ENCODE measurements at regions not wholly inside any gene's neighbourhood (a gene's known extent, or its start where the extent isn't known, plus 50 kb on each side); places are given as distances from the start of the nearest gene placed in this dataset.
"Not testable (repeated sequence)": the region's sequence is repeated elsewhere in the genome, so short reads cannot be mapped to it uniquely, and the experiment has no call there.

DNA sequence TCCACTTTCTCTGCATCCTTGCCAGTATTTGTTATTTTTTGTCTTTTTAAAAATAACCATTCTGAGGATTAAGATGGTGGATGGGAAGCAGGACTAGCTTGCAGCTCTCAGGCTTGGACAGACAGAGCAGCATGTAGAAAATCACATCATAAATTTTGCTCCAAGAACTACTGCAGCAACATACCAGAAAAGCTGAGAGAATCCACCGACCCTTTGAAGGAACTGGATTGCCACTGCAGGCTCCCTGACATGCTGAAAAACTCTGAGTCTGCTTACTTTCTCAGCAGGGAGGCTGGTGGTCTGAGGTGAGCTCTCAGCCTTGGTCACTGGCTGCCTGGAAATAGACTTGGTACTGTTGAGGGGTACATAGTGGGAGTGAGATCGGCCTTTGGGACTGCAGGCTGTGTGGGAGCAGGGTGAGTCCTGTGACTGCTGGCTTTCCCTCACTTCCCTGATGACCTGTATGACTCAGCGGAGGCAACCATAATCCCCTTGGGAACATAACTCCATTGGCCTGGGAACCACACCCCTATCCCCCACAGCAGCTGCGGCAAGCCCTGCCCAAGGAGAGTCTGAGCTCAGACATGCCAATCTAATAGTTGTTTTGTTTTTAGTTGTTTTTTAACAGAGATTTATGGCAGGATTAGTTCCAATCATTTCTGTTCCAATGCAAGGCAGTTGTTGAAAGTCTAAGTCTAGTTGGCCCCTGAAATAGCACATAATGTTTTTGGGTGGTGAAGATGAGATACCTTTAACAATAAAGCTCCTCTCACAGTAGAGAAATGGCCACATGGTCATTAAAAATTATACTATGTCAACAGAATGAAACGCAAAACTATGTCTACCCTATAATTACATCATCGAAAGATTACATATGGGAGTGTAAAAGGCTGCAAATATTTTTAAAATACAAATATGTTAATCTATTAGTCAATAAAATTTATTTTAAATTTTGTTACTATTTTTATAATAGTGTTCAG, 414.2 kb upstream of the CHAC2 start:
- no peak for DNase-seq

DNA sequence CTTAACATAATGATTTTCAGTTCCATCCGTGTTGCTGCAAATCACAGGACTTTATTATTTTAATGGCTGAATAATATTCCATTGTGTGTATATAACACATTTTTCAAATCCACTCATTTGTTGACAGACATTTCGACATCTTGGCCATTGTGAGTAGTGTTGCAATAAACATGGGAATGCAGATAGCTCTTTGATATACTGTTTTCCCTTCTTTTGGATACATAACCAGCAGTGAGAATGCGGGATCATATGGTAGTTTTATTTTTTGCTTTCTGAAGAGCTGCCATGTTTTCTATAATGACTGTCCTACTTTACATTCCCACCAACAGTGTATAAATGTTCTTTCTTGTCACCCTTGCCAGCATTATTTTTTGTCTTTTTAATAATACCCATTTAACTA, 420.3 kb upstream of the CHAC2 start:
- DNase-seq, result no peak

DNA sequence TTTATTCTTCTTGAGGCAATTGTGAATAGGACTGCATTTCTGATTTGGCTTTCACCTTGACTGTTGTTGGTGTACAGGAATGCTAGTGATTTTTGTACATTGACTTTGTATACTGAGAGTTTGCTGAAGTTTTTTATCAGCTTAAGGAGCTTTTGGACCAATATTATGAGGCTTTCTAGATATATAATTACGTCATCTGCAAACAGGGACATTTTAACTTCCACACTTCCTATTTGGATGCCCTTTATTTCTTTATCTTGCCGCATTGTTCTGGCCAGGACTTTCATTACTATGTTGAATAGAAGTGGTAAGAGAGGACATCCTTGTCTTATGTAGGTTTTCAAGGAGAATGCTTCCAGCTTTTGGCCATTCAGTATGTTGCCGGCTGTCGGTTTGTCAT, 425.4 kb upstream of the CHAC2 start:
- DNase-seq, result no peak

DNA sequence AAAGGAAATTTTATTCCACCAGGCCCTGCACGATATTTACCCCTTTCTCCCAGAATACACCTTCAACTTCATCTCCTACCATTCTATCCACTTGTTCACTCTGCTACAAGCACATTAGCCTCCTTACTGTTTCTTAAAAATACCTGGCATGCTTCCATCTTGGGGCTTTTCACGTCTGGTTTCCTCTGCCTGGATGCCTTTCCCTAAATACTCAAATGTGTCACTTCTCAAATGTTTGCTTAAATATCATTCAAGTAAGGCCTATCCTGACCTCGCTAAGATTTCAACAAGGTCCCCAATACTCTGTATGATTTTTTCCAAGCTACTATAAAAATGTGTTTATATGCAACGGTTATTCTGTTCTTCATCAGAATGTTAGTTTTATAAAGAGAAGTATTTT, 433.0 kb upstream of the CHAC2 start:
- no peak for DNase-seq

DNA sequence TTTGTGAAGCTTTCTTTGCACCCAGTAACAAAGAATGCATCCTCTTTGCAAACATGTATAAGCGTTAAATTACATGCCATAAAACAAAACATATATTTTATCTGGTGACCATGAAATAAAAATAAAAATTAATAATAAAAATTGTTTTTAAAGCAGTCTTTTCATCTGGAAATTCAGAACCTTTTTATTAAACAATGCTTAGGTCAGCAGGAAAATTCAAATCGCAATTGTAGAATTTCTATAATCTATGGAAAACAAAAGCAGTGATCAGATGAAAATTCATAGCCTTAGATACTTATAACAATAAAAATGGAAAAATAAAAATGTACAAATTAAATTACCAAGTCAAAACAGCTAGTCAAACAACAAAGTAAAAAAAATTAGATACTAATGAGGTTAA, 435.9 kb upstream of the CHAC2 start:
- no peak for DNase-seq

DNA sequence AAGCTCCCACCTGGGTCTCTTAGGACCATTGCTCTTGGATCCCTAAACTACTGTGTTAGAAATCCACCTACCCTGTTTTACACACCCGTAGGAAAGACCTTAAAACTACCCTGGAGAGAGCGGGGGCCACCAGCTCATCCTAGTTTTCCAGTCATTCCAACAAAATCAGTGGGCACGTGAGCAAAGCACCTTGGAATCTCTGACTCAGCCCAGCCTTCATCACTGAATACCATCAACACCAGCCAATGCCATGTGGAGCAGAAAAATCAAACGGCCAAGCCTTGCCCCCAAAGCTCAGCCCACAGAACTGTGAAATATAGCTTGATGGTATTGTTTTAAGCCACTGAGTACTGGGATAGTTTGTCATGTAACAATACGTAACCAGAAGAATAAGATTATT, 449.7 kb upstream of the CHAC2 start:
- DNase-seq, result no peak

DNA sequence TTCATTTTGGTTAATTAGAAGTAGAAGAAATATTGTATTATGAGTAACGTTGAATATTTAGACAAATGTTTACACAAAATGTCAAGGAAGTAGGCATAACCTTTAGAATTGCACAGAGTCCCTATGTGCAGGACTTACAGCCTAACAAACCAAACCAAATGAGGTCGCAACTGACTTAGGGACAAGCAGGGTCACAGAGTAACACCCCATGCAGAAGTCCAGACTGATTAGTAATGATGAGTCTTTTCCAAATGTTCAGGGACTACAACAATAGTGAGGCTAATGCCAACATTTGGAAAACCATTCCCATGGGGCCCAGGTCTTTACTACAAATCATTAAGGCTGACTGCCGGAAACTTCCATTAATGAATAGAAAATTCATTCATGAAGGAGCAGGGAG, 452.5 kb upstream of the CHAC2 start:
- no peak for DNase-seq

DNA sequence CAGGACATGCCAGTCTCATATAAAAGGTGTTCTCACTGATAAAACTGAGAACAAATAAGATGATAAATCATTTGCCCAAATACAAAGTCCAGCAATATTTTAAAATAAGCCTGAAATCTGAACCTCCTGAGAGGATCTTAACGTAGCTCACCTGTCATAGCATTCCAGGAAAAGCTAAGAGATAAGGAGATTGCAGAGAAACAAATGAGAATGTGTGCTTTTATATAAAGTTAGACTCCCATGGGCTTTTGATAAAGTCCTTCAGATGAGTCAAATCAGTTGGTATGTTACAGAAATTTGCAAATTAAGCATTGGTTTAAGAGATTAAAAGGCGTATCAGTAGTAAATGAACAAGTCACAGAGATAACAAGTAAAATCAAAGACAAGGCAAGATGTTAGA, 452.9 kb upstream of the CHAC2 start:
- no peak for DNase-seq

DNA sequence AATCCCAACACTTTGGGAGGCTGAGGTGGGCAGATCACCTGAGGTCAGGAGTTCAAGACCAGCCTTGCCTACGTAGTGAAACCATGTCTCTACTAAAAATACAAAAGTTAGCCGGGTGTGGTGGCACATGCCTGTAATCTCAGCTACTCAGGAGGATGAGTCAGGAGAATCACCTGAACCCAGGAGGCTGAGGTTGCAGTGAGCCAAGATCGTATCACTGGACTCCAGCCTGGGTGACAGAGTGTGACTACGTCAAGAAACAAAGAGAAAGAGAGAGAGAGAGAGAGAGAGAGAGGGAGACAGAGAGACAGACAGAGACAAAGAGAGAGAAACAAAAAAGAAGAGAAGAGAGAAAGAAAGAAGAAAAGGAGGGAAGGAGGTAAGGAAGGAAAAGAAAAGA, 454.0 kb upstream of the CHAC2 start:
- not testable (repeated sequence) for DNase-seq

DNA sequence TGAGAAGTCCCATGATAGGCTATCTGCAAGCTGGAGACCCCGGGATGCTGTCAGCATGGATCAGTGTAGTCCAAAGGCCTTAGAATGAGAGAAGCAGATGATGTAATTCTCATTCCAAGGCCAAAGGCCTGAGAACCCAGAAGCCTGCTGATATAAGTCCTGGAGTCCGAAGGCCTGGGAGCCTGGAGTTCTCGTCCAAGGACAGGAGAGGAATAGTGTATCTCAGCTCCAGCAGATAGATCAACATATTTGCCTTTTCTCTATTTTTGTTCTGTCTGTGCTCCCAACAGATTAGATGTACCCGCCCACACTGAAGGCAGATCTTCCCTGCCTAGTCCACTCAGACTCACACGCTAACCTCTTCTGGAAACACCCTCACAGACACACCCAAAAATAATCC, 454.9 kb upstream of the CHAC2 start:
- DNase-seq, result no peak

DNA sequence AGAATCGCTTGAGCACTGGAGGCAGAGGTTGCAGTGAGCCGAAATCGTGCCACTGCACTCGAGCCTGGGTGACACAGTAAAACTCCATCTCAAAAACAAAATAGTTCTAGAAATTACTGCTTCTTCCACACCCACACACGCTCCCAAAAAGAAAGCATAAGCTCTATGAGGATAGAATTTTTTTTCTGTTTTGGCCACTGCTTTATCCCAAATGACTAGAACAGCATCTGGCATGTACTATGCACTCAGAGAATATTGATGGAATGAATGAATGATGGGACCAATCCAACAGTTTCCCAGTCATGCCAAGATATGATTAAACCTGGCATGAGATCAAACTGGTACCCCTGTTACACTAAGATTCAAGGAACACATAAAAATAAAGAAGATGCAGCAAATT, 455.4 kb upstream of the CHAC2 start:
- DNase-seq, result no peak

DNA sequence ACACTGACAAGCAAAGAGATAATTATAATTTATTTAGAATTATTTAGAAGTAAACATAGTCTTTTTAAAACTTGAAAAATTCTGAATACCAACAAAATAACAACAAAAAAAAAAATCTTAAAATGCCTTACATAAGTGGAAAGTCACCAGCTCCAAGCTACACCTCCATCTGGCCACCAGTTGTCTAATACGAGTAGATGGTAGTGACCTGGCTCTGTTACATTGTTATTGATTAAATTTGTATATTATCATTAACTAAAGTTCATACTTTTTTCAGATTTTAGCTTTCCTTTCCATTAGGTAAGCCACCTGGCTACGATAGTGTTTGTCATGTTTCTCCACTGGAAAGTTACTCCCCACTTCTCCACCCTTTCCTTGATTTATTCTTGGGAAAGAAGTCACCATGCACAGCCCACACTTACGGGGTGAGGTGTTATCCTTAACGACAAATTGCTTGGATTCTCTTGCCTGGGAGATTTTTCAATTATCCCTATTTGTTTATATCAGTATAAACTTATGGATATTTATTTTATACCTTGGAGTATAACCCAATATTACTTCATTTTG, 464.5 kb upstream of the CHAC2 start:
- no peak for DNase-seq

DNA sequence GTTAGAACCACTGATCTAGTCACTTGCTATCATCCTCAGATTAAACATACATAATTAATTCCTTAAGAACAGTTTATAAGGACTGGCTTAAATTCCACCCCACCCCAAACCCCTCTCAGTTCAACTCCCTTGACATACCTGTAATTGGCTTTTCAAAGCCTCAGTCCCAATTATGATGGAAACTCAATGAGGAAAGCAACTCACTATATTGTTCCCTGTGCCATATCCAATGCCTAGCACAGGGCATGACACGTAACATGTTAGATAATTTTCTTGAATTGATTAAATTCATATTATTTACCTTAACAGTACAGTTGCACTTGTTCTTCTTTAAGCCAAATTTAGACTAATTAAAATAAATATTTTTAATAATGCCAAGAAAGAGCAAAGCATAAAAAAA, 465.1 kb upstream of the CHAC2 start:
- no peak for DNase-seq

DNA sequence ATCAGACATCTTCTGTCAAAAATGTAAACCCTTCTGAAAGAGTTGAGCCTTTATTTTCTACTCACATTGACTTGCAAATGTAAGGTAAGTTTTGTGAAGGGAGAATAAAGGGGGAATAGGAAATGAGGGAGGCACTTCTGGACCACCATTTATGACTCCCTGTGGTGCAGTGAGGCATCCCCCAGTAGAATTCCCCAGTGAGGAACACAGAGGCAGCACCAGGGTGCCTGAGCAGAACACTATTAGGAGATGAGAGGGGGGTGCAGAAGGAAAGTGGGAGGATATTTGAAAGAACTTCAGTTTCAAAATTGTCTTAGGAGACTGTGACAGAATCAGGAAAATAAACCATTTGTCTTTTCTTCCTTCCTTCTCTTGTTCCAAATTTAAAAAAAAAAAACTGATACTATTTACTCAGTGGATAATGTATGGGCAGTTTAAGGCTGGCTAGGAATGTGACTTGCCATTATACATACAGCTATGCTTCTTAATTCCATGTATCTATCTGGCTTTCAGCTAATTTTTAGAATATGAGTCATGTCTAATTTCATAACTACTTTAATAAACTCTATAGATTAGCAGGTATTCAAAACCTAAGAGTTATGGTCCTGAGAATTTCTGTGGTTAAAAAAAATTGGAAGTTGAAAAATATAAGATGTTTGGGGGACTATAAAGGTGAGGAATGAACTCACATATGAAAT, 478.1 kb upstream of the CHAC2 start:
- no peak for DNase-seq

DNA sequence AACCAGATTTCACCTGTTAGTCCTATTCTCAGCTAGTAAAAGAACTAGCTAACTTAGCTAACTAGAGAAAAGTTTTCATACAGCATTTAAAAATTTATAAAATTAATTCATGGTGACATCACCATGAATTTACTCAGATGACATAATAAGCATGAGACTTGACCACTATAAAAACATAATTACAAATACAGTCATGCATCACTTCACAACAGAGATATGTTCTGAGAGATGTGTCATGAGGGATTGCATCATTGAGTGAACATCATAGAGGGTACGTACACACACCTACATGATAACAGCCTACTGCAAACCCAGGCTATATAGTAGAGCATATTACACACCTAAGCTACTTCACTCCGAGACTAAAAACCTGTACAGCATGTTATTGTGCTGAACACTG, 481.3 kb upstream of the CHAC2 start:
- DNase-seq, result no peak

DNA sequence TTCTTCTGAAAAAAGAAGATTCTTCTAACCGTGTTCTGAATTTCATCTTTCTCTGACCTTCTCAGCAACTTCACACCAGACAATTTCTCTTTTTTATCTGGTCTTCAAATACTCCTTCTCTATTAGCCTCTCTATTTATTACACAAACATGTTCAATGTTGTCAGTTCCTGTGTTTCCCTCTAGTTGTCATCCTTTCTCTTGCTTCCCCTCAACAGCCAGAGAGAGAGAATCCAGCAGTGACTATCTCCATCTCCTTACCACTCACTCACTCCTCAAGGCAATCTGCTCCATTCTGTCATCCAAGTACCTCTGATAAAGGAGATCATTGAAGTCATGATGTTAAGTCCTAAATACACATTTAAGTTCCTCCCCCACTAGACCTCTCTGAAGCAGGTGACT, 491.9 kb upstream of the CHAC2 start:
- DNase-seq, result no peak

DNA sequence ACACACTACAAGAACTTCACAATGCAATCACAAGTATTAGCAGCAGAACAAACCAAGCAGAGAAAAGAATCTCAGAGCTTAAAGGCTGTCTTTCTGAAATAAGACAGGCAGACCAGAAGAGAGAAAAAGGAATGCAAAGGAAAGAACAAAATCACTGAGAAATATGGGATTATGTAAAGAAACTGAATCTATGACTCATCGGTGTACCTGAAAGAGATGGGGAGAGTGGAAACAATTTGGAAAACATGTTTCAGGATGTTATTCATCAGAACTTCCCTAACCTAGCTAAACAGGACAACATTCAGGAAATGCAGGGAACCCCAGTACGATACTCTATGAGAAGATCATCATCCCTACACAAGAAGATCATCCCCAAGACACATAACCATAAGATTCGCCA, 499.0 kb upstream of the CHAC2 start:
- no peak for DNase-seq

DNA sequence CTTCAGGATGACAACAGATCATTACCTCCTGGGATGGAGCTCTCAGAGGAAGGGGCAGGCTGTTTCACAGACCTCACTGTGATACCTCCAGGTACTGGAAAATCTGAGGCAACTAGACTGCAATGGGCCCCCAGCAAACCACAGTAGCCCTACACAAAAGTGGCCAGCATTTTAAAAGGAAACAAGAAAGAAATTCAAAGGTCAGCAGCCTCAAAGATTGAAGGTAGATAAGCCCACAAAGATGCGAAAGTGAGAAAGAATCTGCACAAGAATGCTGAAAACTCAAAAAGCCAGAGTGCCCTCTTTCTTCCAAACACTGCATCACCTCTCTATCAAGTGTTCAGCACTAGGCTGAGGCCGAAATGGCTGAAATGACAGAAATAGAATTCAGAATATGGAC, 499.5 kb upstream of the CHAC2 start:
- no peak for DNase-seq

DNA sequence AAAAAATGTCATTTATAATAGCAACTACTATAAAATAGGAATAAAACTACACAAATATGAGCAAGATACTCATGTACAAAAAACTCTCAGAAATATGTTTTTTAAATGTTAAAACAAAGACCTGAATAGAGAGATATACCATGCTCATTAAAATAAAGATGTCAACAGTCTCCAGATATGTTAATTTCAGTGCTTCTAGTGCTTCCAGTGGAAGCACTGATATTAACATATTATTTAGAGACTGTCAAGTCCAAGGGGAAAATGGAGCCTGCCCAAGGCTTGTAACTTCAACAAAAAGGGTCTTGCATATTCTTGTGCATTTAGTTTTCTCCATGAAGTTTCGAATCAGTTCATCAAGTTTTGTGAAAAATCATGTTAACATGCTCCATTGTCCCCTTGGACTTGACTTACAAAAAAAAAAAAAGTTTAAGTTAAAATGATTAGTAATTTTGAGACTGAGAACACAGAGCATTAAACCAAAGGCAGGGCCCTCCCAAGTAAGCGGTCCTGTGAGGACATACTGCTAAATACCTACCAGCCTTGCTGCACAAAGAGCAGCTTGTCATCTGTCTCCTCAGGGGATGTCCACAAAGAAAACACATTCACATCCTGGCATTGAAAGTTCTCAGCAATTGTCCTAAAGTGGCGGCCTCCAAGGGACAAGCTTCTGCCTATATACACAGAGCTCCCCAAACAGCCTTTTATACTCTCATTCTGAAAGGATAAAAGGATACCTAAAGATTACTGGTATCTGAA, 501.9 kb upstream of the CHAC2 start:
- no peak for DNase-seq

DNA sequence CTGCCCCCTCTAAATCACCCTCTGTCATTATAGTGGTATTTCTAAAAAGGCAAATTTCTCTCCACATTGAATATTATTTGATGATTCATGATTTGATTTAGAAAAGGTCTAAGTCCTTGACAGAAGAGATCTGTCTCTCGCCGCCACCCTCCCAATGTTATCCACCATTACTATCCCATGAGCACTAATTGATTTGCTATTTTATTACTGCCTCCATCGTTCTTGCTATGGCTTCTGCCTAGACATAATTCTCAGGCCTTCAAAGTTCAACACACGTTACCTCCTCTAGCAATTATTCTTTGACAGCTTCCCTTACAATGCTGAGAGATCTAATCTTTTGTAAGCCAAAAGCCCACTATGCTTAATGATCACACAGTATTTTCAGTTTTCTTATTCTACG, 507.0 kb upstream of the CHAC2 start:
- no peak for DNase-seq

DNA sequence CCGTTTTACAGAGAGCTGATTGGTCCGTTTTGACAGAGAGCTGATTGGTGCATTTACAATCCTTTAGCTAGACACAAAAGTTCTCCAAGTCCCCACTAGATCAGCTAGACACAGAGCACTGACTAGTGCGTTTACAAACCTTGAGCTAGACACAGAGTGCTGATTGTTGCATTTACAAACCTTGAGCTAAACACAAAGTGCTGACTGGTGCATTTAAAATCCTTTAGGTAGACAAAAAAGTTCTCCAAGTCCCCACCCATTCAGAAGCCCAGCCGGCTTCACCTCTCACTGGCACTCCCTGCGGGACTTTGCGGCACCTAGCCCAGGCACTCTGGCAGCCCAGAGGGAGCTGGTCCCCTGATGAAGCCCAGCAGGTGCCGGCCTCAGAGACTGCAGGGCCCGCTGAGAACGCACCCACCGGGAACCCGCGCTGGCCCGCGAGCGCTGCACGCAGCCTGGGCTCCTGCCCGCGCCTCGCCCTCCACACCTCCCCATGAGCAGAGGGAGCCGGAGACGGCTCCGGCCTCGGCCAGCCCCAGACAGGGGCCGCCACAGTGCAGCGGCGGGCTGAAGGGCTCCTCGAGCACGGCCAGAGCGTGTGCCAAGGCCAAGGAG, 508.1 kb upstream of the CHAC2 start:
- no peak for DNase-seq

DNA sequence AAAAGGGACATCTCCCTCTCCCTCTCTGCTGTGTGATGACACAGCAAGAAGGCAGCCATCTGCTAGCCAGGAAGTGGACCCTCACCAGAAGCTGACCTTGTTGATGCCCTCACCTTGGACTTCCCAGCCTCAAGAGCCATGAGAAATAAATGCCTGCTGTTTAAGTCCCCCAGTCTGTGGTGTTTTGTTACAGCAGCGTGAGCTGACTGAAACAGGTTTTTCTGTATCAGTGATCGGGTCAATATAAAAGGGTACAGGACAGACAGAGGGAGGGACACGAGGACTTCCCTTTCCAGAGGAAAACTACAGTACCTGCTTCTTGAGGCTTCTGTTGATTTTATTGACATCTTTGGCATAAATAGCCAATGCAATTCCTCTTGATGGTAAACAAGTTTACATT, 510.3 kb upstream of the CHAC2 start:
- no peak for DNase-seq

DNA sequence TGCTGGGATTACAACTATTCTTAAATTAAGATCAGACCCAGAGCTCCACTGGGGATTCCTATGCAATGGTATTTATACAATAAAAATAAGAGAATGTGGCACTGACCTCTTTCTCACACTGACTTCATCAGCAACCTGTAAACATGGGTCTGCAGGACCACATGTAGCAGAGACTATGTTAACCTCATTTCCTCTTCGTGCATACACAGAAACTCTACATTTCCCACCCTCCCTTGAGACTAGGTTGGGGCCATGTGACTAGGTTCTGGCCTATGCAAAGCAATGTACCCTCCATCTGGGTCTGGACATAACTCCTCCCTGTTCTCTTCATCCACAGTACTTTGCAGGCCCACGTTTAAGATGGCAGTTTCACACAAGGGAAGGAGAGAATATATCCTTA, 514.4 kb upstream of the CHAC2 start:
- no peak for DNase-seq

All from NCI-H1694 treated with DMSO at 0.1 percent for 48 hours (cell line).